ENCODE measurements at regions not wholly inside any gene's neighbourhood (a gene's known extent, or its start where the extent isn't known, plus 50 kb on each side); places are given as distances from the start of the nearest gene placed in this dataset.

- Histone ChIP-seq H2AFZ (no peak overlapping the region), H3K36me3 (ENCODE audit: low read depth) (no peaks in the 10 kb centered on the region), H3K79me2 (ENCODE audit: low read depth) (no peaks in the 10 kb centered on the region), H4K20me1 (ENCODE audit: insufficient read depth) (no peaks in the 10 kb centered on the region), H3K27ac (no peak overlapping the region), H3K9me3 (ENCODE audit: insufficient read depth, low read depth) (no peaks in the 10 kb centered on the region), H3F3A (ENCODE audit: insufficient read depth, low read depth) (no peaks in the 10 kb centered on the region), H3K4me2 (no peak overlapping the region), H3K4me1 (replicated peaks; ENCODE audit: insufficient read depth) (peaks cover 9% of the 10 kb centered on the region), H3K27me3 (ENCODE audit: insufficient read depth, low read depth) (no peaks in the 10 kb centered on the region), H3K4me3 (no peak overlapping the region), H3K9me2 (ENCODE audit: insufficient read depth) (no peaks in the 10 kb centered on the region)
- ChIA-PET CTCF (interaction anchor here (1.3 to 1.4 kb wide), 2 partner anchors 42 to 1127 kb away, joined by 3 to 4 read pairs; no protein-coding TSS in a partner anchor), POLR2A (ENCODE audit: unreplicated experiment) (no interaction called here)
- intact Hi-C loops (cut with micrococcal nuclease; ENCODE audit: unreplicated experiment): no loop called here
- no peak for DNase-seq
- no peak for TF ChIP-seq EZH2 (IDR thresholded peaks at IDR 0.05; ENCODE audit: low read depth)
- no peak for TF ChIP-seq CTCF (conservative IDR thresholded peaks at IDR 0.05)
- no TSS peak for BruUV-seq (replicated peaks)
These were observed 127.0 kb downstream of the ZNF330 start for GRCh38 chr4:141347684-141348083.

- Histone ChIP-seq H3K4me2 (no peak overlapping the region), H3K9me3 (ENCODE audit: insufficient read depth, low read depth) (no peaks in the 10 kb centered on the region), H4K20me1 (ENCODE audit: insufficient read depth) (no peaks in the 10 kb centered on the region), H3K79me2 (ENCODE audit: low read depth) (no peaks in the 10 kb centered on the region), H2AFZ (no peak overlapping the region), H3F3A (ENCODE audit: insufficient read depth, low read depth) (no peaks in the 10 kb centered on the region), H3K9me2 (ENCODE audit: insufficient read depth) (no peaks in the 10 kb centered on the region), H3K4me3 (no peak overlapping the region), H3K36me3 (ENCODE audit: low read depth) (no peaks in the 10 kb centered on the region), H3K27ac (no peak overlapping the region), H3K27me3 (ENCODE audit: insufficient read depth, low read depth) (no peaks in the 10 kb centered on the region), H3K4me1 (replicated peaks; ENCODE audit: insufficient read depth) (peaks cover 9% of the 10 kb centered on the region)
- no peak for DNase-seq
- POLR2A ChIA-PET (ENCODE audit: unreplicated experiment): no interaction called here
- intact Hi-C loops (cut with micrococcal nuclease; ENCODE audit: unreplicated experiment): no loop called here
- CTCF ChIA-PET: no interaction called here
- TF ChIP-seq CTCF (conservative IDR thresholded peaks at IDR 0.05) (no peak), EZH2 (IDR thresholded peaks at IDR 0.05; ENCODE audit: low read depth) (no peak)
- BruUV-seq (replicated peaks): no TSS peak
These were observed 127.4 kb downstream of the ZNF330 start for GRCh38 chr4:141348125-141348524.

- Histone ChIP-seq H3K79me2 (ENCODE audit: low read depth) (no peaks in the 10 kb centered on the region), H4K20me1 (ENCODE audit: insufficient read depth) (no peaks in the 10 kb centered on the region), H3K4me3 (no peak overlapping the region), H3K9me3 (ENCODE audit: insufficient read depth, low read depth) (no peaks in the 10 kb centered on the region), H3K4me2 (no peak overlapping the region), H3K36me3 (ENCODE audit: low read depth) (no peaks in the 10 kb centered on the region), H3K27ac (no peak overlapping the region), H2AFZ (no peak overlapping the region), H3F3A (ENCODE audit: insufficient read depth, low read depth) (no peaks in the 10 kb centered on the region), H3K27me3 (ENCODE audit: insufficient read depth, low read depth) (no peaks in the 10 kb centered on the region), H3K9me2 (ENCODE audit: insufficient read depth) (no peaks in the 10 kb centered on the region), H3K4me1 (replicated peaks; ENCODE audit: insufficient read depth) (peaks cover 9% of the 10 kb centered on the region)
- no TSS peak for BruUV-seq (replicated peaks)
- intact Hi-C loops (cut with micrococcal nuclease; ENCODE audit: unreplicated experiment): no loop called here
- POLR2A ChIA-PET (ENCODE audit: unreplicated experiment): no interaction called here
- no peak for DNase-seq
- CTCF ChIA-PET: interaction anchor here (0.6 kb wide), 1 partner anchor 1504 kb away, joined by 5 read pairs; no protein-coding TSS in a partner anchor
- no peak for TF ChIP-seq CTCF (conservative IDR thresholded peaks at IDR 0.05)
- TF ChIP-seq EZH2 (IDR thresholded peaks at IDR 0.05; ENCODE audit: low read depth): no peak
These were observed 127.9 kb downstream of the ZNF330 start for GRCh38 chr4:141348573-141348972.
